ENCODE measurements at regions not wholly inside any gene's neighbourhood (a gene's known extent, or its start where the extent isn't known, plus 50 kb on each side); places are given as distances from the start of the nearest gene placed in this dataset.
A peak's percentile ranks its signal among the peaks of the same experiment; 100 is the strongest.

DNA sequence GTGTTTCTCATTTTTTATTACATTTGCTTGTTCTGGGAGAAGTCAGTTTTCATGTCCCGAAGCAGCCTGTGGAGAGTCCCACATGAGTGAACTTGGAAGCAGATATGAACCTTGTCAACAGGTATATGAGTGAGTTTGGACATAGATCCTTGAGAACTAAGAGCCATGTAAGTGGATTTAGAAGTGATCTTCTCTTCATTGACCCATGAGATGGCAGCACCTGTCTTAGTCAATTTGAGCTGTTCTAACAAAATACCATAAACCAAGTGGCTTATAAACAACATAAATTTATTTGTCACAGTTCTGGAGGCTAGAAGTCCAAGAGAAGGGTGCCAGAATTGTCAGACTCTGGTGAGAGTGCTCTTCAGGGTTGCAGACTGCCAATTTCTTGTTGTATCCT is 1043.8 kb downstream of the ADGRL3 start:
- H3K4me3 ChIP-seq (ENCODE audit: low read length): no peak overlapping the region
- no peak for DNase-seq (ENCODE audit: low read depth)
- TF ChIP-seq, protein P1, sequence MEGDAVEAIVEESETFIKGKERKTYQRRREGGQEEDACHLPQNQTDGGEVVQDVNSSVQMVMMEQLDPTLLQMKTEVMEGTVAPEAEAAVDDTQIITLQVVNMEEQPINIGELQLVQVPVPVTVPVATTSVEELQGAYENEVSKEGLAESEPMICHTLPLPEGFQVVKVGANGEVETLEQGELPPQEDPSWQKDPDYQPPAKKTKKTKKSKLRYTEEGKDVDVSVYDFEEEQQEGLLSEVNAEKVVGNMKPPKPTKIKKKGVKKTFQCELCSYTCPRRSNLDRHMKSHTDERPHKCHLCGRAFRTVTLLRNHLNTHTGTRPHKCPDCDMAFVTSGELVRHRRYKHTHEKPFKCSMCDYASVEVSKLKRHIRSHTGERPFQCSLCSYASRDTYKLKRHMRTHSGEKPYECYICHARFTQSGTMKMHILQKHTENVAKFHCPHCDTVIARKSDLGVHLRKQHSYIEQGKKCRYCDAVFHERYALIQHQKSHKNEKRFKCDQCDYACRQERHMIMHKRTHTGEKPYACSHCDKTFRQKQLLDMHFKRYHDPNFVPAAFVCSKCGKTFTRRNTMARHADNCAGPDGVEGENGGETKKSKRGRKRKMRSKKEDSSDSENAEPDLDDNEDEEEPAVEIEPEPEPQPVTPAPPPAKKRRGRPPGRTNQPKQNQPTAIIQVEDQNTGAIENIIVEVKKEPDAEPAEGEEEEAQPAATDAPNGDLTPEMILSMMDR (conservative IDR thresholded peaks at IDR 0.05; ENCODE audit: low read depth, low read length): no peak

DNA sequence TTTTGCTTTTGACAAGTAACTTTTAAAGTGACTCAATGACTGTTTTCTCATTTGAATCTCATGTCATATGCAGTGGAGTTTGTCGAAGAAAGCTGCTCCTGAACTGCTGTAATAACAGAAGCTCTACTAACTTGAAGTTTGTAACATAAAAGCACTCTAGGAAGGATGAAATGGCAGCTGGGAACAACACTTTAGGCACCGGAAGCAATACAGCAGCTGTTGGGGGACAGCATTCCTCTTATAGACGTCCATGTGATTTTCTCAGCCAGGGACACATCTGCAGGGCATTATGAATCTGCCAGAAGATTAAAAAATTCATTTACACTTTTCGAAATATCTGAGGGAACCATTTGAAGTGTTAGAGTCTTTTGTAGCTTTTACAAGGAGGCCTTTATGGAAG is 1035.8 kb downstream of the ADGRL3 start:
- TF ChIP-seq, protein P1 (conservative IDR thresholded peaks at IDR 0.05; ENCODE audit: low read depth, low read length): no peak
- DNase-seq (ENCODE audit: low read depth): no peak
- no peak overlapping the region for H3K4me3 ChIP-seq (ENCODE audit: low read length)

DNA sequence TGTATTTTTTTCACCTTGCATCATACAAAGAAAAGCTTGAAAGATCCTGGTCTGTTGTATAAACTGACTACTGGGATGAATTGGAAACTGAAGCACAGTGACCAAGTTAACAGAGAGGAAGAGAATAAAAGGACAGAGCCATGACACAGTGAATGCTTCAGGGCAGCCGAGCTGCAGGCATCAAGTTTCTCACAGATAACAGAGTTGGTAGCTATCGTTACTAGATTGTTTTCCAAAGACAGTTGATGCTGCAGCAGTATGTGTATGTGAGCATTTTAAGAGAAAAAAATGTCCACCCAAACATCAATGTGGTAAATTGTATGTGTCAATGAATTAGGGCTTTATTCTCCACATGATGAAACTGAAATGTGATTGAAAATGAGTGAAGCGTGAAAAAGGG is 1032.7 kb downstream of the ADGRL3 start:
- H3K4me3 ChIP-seq (ENCODE audit: low read length): no peak overlapping the region
- TF ChIP-seq, protein P1 (conservative IDR thresholded peaks at IDR 0.05; ENCODE audit: low read depth, low read length): no peak
- DNase-seq (ENCODE audit: low read depth): no peak

- DNase-seq (ENCODE audit: low read depth): no peak
- no peak overlapping the region for H3K4me3 ChIP-seq (ENCODE audit: low read length)
- TF ChIP-seq, protein P1 (conservative IDR thresholded peaks at IDR 0.05; ENCODE audit: low read depth, low read length): no peak
Measured at GRCh38 chr4:62231994-62232393, 1031.9 kb downstream of the ADGRL3 start.

DNA sequence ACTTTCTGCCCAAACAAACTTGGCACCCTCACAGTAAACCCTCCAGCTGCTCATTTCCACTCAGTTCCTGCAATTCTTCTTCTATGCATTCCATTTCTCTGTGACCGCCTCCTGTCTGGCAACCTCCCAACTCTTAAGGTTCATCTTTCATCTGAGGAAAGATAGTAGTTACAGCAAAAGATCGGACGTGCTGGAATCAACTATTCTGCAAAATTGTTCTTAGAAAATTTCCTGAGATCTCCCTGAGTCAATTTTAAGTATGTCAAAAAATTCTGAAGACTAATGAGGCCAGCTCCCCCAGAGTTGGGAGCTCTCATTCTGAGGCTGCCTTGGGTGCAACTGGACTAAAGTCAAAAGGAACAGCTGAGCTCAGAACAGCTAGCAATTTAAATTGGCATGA is 1026.0 kb downstream of the ADGRL3 start:
- H3K4me3 ChIP-seq (ENCODE audit: low read length): no peak overlapping the region
- TF ChIP-seq, protein P1 (conservative IDR thresholded peaks at IDR 0.05; ENCODE audit: low read depth, low read length): no peak
- DNase-seq (ENCODE audit: low read depth): no peak

DNA sequence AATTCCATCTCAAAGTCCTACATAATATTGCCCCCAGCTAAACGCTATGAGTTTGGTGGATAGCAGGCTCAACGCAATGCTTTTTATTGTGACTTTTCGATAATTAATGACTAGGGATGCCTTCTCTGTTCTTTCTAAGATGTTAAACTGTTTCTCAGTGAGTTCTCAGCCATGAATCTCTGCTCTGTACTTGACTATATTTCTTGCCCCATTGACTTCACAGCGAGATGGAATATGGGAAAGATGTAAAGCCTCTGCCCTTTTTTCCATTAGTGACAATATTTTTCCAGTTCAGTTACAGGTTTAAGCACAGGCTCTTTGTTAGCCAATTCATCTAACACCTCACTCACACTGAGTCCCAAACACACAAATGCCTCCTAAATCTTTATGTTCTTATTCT is 1022.0 kb downstream of the ADGRL3 start:
- H3K4me3 ChIP-seq (ENCODE audit: low read length): no peak overlapping the region
- TF ChIP-seq, protein P1 (conservative IDR thresholded peaks at IDR 0.05; ENCODE audit: low read depth, low read length): no peak
- no peak for DNase-seq (ENCODE audit: low read depth)

- no peak overlapping the region for H3K4me3 ChIP-seq (ENCODE audit: low read length)
- peak; percentile 91 for DNase-seq (ENCODE audit: low read depth)
- TF ChIP-seq, protein P1 (conservative IDR thresholded peaks at IDR 0.05; ENCODE audit: low read depth, low read length): no peak
Measured at GRCh38 chr4:62210486-62210885, 1010.4 kb downstream of the ADGRL3 start.

Measured in retinal pigment epithelial cell (primary cell).